ENCODE measurements at regions not wholly inside any gene's neighbourhood (a gene's known extent, or its start where the extent isn't known, plus 50 kb on each side); places are given as distances from the start of the nearest gene placed in this dataset.
"Not testable (repeated sequence)": the region's sequence is repeated elsewhere in the genome, so short reads cannot be mapped to it uniquely, and the experiment has no call there.

- Histone ChIP-seq H3K27ac (ENCODE audit: low read depth, low read length) (no peak overlapping the region), H3K9me3 (ENCODE audit: low read length) (no peaks in the 10 kb centered on the region), H3K9ac (ENCODE audit: low read length) (no peak overlapping the region), H3K27me3 (ENCODE audit: control insufficient read depth in 1 of 2, insufficient read depth in 2 of 2, low read length in 2 of 2) (no peaks in the 10 kb centered on the region), H3K36me3 (ENCODE audit: insufficient read depth, low read length) (no peaks in the 10 kb centered on the region), H3K4me1 (ENCODE audit: insufficient read depth, low read length) (no peaks in the 10 kb centered on the region), H3K4me3 (ENCODE audit: low read depth in 1 of 2, low read length in 2 of 2) (no peak overlapping the region)
These were observed 267.0 kb downstream of the NUF2 start for GRCh38 chr1:163588796-163589195.

DNA sequence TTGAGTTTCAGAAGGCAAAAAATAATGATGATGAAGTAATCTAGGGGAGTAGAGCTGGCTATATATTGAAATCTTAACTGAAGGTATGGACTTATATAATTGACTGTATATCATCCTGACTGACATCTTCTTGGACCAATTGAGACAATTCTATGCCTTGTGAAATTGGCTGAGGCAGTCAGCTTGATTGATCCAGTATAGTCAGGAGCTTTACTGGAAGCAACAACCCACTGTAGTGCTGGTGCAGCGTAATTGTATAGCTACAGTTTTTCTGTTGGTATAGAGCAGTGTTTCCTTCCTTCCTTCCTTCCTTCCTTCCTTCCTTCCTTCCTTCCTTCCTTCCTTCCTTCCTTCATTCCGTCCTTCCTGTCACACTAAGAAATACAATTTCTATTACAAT, 268.0 kb downstream of the NUF2 start:
- no peak overlapping the region for H3K27ac ChIP-seq (ENCODE audit: low read depth, low read length)
- no peaks in the 10 kb centered on the region for H3K27me3 ChIP-seq (ENCODE audit: control insufficient read depth in 1 of 2, insufficient read depth in 2 of 2, low read length in 2 of 2)
- no peaks in the 10 kb centered on the region for H3K36me3 ChIP-seq (ENCODE audit: insufficient read depth, low read length)
- H3K9me3 ChIP-seq (ENCODE audit: low read length): no peaks in the 10 kb centered on the region
- no peak overlapping the region for H3K4me3 ChIP-seq (ENCODE audit: low read depth in 1 of 2, low read length in 2 of 2)
- H3K9ac ChIP-seq (ENCODE audit: low read length): no peak overlapping the region
- H3K4me1 ChIP-seq (ENCODE audit: insufficient read depth, low read length): no peaks in the 10 kb centered on the region

DNA sequence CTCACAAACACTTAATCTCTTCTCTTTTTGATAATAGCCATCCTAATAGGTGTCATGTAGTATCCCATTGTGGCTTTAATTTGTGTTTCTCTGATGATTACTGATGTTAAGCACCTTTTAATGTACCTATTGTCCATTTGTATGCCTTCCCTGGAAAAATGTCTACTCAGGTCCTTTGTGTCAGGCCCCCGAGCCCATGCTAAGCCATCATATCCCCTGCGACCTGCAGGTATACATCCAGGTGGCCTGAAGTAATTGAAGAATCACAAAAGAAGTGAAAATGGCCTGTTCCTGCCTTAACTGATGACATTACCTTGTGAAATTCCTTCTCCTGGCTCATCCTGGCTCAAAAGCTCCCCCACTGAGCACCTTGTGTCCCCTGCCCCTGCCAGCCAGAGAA, 269.4 kb downstream of the NUF2 start:
- not testable (repeated sequence) for H3K4me3 ChIP-seq (ENCODE audit: low read depth in 1 of 2, low read length in 2 of 2); H3K9me3 ChIP-seq (ENCODE audit: low read length); H3K9ac ChIP-seq (ENCODE audit: low read length); H3K36me3 ChIP-seq (ENCODE audit: insufficient read depth, low read length); H3K4me1 ChIP-seq (ENCODE audit: insufficient read depth, low read length); H3K27ac ChIP-seq (ENCODE audit: low read depth, low read length); H3K27me3 ChIP-seq (ENCODE audit: control insufficient read depth in 1 of 2, insufficient read depth in 2 of 2, low read length in 2 of 2)

GRCh38 chr1:163592623-163593022, 270.9 kb downstream of the NUF2 start:
- not testable (repeated sequence) for H3K27ac ChIP-seq (ENCODE audit: low read depth, low read length); H3K27me3 ChIP-seq (ENCODE audit: control insufficient read depth in 1 of 2, insufficient read depth in 2 of 2, low read length in 2 of 2); H3K36me3 ChIP-seq (ENCODE audit: insufficient read depth, low read length); H3K4me3 ChIP-seq (ENCODE audit: low read depth in 1 of 2, low read length in 2 of 2); H3K4me1 ChIP-seq (ENCODE audit: insufficient read depth, low read length); H3K9me3 ChIP-seq (ENCODE audit: low read length); H3K9ac ChIP-seq (ENCODE audit: low read length)

DNA sequence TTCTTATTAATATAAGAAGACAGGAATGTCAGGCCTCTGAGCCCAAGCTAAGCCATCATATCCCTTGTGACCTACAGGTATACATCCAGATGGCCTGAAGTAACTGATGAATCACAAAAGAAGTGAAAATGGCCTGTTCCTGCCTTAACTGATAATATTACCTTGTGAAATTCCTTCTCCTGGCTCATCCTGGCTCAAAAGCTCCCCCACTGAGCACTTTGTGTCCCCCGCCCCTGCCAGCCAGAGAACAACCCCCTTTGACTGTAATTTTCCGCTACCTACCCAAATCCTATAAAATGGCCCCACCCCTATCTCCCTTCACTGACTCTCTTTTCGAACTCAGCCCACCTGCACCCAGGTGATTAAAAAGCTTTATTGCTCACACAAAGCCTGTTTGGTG, 274.4 kb downstream of the NUF2 start:
- H3K27me3 ChIP-seq (ENCODE audit: control insufficient read depth in 1 of 2, insufficient read depth in 2 of 2, low read length in 2 of 2); H3K9me3 ChIP-seq (ENCODE audit: low read length); H3K4me3 ChIP-seq (ENCODE audit: low read depth in 1 of 2, low read length in 2 of 2); H3K27ac ChIP-seq (ENCODE audit: low read depth, low read length); H3K36me3 ChIP-seq (ENCODE audit: insufficient read depth, low read length); H3K9ac ChIP-seq (ENCODE audit: low read length); H3K4me1 ChIP-seq (ENCODE audit: insufficient read depth, low read length): not testable (repeated sequence)

- Histone ChIP-seq H3K9ac (ENCODE audit: low read length) (no peak overlapping the region), H3K4me3 (ENCODE audit: low read depth in 1 of 2, low read length in 2 of 2) (no peak overlapping the region), H3K36me3 (ENCODE audit: insufficient read depth, low read length) (no peaks in the 10 kb centered on the region), H3K27ac (ENCODE audit: low read depth, low read length) (no peak overlapping the region), H3K4me1 (ENCODE audit: insufficient read depth, low read length) (no peaks in the 10 kb centered on the region), H3K9me3 (ENCODE audit: low read length) (no peaks in the 10 kb centered on the region), H3K27me3 (ENCODE audit: control insufficient read depth in 1 of 2, insufficient read depth in 2 of 2, low read length in 2 of 2) (no peaks in the 10 kb centered on the region)
These were observed 274.9 kb downstream of the NUF2 start for GRCh38 chr1:163596541-163597258.

DNA sequence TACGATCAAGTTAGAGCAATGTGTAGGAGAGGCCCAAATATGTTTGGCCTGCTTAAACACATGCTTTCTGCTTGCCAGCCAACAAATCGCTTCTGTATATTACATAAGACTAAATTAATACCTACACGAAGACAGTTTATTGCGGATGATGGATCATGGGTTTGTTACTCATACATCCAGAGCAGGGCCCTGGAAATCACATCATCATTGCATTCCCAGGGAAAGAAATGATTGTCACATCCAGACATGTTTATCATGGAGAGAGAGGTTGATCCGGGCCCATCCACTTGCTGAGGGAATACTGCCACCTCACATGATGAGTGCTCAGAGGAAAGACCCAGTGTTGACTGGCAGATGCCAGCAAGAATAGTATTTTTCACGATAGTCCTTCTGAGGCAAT, 282.6 kb downstream of the NUF2 start:
- H3K27ac ChIP-seq (ENCODE audit: low read depth, low read length): no peak overlapping the region
- H3K4me1 ChIP-seq (ENCODE audit: insufficient read depth, low read length): no peaks in the 10 kb centered on the region
- no peaks in the 10 kb centered on the region for H3K9me3 ChIP-seq (ENCODE audit: low read length)
- no peak overlapping the region for H3K9ac ChIP-seq (ENCODE audit: low read length)
- H3K4me3 ChIP-seq (ENCODE audit: low read depth in 1 of 2, low read length in 2 of 2): no peak overlapping the region
- H3K36me3 ChIP-seq (ENCODE audit: insufficient read depth, low read length): no peaks in the 10 kb centered on the region
- H3K27me3 ChIP-seq (ENCODE audit: control insufficient read depth in 1 of 2, insufficient read depth in 2 of 2, low read length in 2 of 2): no peaks in the 10 kb centered on the region

- Histone ChIP-seq H3K36me3 (ENCODE audit: insufficient read depth, low read length) (no peaks in the 10 kb centered on the region), H3K9me3 (ENCODE audit: low read length) (no peaks in the 10 kb centered on the region), H3K27me3 (ENCODE audit: control insufficient read depth in 1 of 2, insufficient read depth in 2 of 2, low read length in 2 of 2) (no peaks in the 10 kb centered on the region), H3K4me3 (ENCODE audit: low read depth in 1 of 2, low read length in 2 of 2) (no peak overlapping the region), H3K4me1 (ENCODE audit: insufficient read depth, low read length) (no peaks in the 10 kb centered on the region), H3K27ac (ENCODE audit: low read depth, low read length) (no peak overlapping the region), H3K9ac (ENCODE audit: low read length) (no peak overlapping the region)
These were observed 283.1 kb downstream of the NUF2 start for GRCh38 chr1:163604896-163605295.

DNA sequence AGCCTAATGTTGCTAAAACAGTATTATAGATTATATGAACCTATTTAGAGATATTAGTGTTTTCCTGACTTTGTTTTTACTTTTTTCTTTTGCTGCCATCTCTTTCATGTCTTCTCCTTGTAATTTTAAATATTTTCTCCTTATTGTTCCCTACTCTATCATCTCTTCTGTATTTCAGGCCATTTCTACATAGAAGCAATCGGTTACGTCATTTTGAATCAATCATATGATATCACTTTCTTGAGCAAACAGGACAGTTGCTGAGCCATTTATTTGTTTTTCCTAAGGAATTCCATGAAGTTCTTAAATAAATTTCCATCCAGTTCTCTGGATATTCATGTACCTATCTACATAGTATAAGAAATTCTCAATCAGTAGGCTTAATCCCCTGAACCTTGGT, 287.2 kb downstream of the NUF2 start:
- Histone ChIP-seq H3K4me1 (ENCODE audit: insufficient read depth, low read length) (no peaks in the 10 kb centered on the region), H3K36me3 (ENCODE audit: insufficient read depth, low read length) (no peaks in the 10 kb centered on the region), H3K4me3 (ENCODE audit: low read depth in 1 of 2, low read length in 2 of 2) (no peak overlapping the region), H3K9ac (ENCODE audit: low read length) (no peak overlapping the region), H3K27me3 (ENCODE audit: control insufficient read depth in 1 of 2, insufficient read depth in 2 of 2, low read length in 2 of 2) (no peaks in the 10 kb centered on the region), H3K9me3 (ENCODE audit: low read length) (no peaks in the 10 kb centered on the region), H3K27ac (ENCODE audit: low read depth, low read length) (no peak overlapping the region)

- Histone ChIP-seq H3K4me3 (ENCODE audit: low read depth in 1 of 2, low read length in 2 of 2) (no peak overlapping the region), H3K9ac (ENCODE audit: low read length) (no peak overlapping the region), H3K27ac (ENCODE audit: low read depth, low read length) (no peak overlapping the region), H3K36me3 (ENCODE audit: insufficient read depth, low read length) (no peaks in the 10 kb centered on the region), H3K9me3 (ENCODE audit: low read length) (no peaks in the 10 kb centered on the region), H3K27me3 (ENCODE audit: control insufficient read depth in 1 of 2, insufficient read depth in 2 of 2, low read length in 2 of 2) (no peaks in the 10 kb centered on the region), H3K4me1 (ENCODE audit: insufficient read depth, low read length) (no peaks in the 10 kb centered on the region)
These were observed 288.1 kb downstream of the NUF2 start for GRCh38 chr1:163609858-163610257.

DNA sequence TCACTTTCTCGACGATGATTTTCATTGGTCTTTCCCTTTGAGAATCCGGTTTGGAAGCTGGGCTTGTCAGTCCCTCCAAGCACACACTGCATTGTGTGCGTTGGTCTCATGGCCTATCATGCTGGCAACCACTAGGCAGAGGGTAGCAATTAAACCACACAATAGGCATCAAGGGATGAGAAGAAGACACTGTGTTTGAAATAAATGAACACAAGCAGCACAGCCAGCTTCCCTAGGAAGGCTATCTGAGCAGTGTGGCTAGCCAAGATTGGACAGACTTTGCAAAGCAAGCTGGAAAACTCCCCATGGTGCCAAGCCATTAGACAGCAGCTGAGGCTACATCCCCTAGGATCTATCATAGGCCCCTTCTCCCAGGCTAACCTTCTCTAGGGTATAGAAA, 288.7 kb downstream of the NUF2 start:
- Histone ChIP-seq H3K27me3 (ENCODE audit: control insufficient read depth in 1 of 2, insufficient read depth in 2 of 2, low read length in 2 of 2) (no peaks in the 10 kb centered on the region), H3K9me3 (ENCODE audit: low read length) (no peaks in the 10 kb centered on the region), H3K4me3 (ENCODE audit: low read depth in 1 of 2, low read length in 2 of 2) (no peak overlapping the region), H3K4me1 (ENCODE audit: insufficient read depth, low read length) (no peaks in the 10 kb centered on the region), H3K27ac (ENCODE audit: low read depth, low read length) (no peak overlapping the region), H3K36me3 (ENCODE audit: insufficient read depth, low read length) (no peaks in the 10 kb centered on the region), H3K9ac (ENCODE audit: low read length) (no peak overlapping the region)

DNA sequence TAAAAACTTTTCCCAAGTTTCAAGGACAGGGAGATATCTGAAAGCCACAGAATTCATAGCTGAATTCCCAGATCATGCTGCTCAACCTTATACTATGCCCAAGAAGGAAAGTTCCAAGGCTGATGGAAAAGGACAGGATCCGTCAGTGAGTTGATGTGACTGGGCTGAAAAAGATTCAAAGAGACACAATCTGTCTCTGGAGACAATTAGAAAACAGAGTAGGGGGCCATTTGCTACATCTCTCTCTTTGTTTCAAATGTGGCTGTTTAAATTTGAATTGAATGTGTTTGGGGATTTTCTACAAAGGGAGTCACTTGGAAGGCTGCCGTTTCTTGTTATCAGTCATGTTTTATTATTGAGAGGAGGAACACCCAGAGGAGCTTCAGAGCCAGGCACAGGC, 292.6 kb downstream of the NUF2 start:
- no peaks in the 10 kb centered on the region for H3K9me3 ChIP-seq (ENCODE audit: low read length)
- H3K4me3 ChIP-seq (ENCODE audit: low read depth in 1 of 2, low read length in 2 of 2): no peak overlapping the region
- no peak overlapping the region for H3K9ac ChIP-seq (ENCODE audit: low read length)
- H3K4me1 ChIP-seq (ENCODE audit: insufficient read depth, low read length): no peaks in the 10 kb centered on the region
- no peak overlapping the region for H3K27ac ChIP-seq (ENCODE audit: low read depth, low read length)
- H3K27me3 ChIP-seq (ENCODE audit: control insufficient read depth in 1 of 2, insufficient read depth in 2 of 2, low read length in 2 of 2): no peaks in the 10 kb centered on the region
- no peaks in the 10 kb centered on the region for H3K36me3 ChIP-seq (ENCODE audit: insufficient read depth, low read length)

Data from muscle layer of colon (tissue), 2 donors.